ENCODE measurements at regions not wholly inside any gene's neighbourhood (a gene's known extent, or its start where the extent isn't known, plus 50 kb on each side); places are given as distances from the start of the nearest gene placed in this dataset.
A peak's percentile ranks its signal among the peaks of the same experiment; 100 is the strongest.

DNA sequence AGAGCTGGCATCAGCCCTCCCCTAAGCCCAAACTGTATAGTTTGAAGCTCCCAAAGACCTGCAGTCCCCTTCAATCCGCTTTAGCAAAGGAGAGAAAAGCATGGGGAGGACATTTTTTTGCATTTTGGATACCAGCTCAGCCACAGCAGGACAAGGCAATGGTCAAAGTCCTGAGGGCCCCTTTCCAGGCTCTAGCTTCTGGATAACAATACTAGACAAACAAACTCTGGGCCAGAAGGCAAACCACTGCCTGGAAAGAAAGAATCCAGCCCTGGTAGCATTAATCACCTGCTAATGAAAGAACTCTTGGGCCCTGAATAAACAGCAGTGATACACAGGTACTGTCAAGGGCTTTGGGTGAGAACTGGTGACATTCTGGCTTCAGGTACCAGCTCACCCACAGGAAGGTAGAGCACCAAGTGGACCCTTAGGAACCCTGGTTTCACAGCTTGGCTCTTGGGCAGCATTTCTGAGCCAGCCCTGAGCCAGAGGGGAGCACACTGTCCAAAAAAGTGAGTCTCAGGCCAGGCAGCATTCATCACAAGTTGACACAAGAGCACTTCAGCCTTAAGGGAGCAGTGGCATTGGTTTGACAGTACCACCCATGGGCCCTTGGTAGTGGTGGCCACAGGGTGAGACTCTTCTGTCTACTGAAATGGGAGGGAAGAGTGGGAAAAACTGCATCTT, 62.5 kb downstream of the SPIN3 start:
- DNase-seq (ENCODE audit: low spot score) = no peak
- H3K4me3 ChIP-seq (ENCODE audit: low read depth in 1 of 3, low read length in 3 of 3) = no peak overlapping the region
- WGBS = 40% methylated on average over 1 of the region's 1 CpG
- peaks cover 0 to 12% (median 6%) of the 10 kb centered on the region in 4 donors for H3K4me1 ChIP-seq (ENCODE audit: control insufficient read depth in 4 of 4, insufficient read depth in 4 of 4, low read length in 3 of 4)
- H3K9me3 ChIP-seq (ENCODE audit: control insufficient read depth in 4 of 4, low read length in 3 of 4) = peaks cover 0 to 2% (median 0%) of the 10 kb centered on the region in 4 donors
- no peak overlapping the region for H3K9ac ChIP-seq (ENCODE audit: low read depth in 1 of 2, low read length in 2 of 2)
- no peak overlapping the region for H3K27ac ChIP-seq (ENCODE audit: low read depth in 1 of 2, low read length in 2 of 2)
- H3K36me3 ChIP-seq (ENCODE audit: control insufficient read depth in 4 of 4, insufficient read depth in 3 of 4, low read depth in 1 of 4, low read length in 3 of 4) = no peaks in the 10 kb centered on the region
- no peaks in the 10 kb centered on the region for H3K27me3 ChIP-seq (ENCODE audit: control insufficient read depth in 4 of 4, insufficient read depth in 4 of 4, low read length in 3 of 4)
- peak in 1 of 2 donors; percentile 59 for TF ChIP-seq HNF4A (conservative IDR thresholded peaks at IDR 0.05)
- peak in 1 of 2 donors; percentile 6 for TF ChIP-seq RXRA (IDR thresholded peaks at IDR 0.05)
- no peak for TF ChIP-seq HNF4G (IDR thresholded peaks at IDR 0.05)
- TF ChIP-seq SP1 (IDR thresholded peaks at IDR 0.05) = no peak
- TF ChIP-seq GABPA (IDR thresholded peaks at IDR 0.05 in 1 of 2, conservative IDR thresholded peaks at IDR 0.05 in 1 of 2) = no peak
- TF ChIP-seq, protein P1, sequence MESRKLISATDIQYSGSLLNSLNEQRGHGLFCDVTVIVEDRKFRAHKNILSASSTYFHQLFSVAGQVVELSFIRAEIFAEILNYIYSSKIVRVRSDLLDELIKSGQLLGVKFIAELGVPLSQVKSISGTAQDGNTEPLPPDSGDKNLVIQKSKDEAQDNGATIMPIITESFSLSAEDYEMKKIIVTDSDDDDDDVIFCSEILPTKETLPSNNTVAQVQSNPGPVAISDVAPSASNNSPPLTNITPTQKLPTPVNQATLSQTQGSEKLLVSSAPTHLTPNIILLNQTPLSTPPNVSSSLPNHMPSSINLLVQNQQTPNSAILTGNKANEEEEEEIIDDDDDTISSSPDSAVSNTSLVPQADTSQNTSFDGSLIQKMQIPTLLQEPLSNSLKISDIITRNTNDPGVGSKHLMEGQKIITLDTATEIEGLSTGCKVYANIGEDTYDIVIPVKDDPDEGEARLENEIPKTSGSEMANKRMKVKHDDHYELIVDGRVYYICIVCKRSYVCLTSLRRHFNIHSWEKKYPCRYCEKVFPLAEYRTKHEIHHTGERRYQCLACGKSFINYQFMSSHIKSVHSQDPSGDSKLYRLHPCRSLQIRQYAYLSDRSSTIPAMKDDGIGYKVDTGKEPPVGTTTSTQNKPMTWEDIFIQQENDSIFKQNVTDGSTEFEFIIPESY (IDR thresholded peaks at IDR 0.05) = no peak

DNA sequence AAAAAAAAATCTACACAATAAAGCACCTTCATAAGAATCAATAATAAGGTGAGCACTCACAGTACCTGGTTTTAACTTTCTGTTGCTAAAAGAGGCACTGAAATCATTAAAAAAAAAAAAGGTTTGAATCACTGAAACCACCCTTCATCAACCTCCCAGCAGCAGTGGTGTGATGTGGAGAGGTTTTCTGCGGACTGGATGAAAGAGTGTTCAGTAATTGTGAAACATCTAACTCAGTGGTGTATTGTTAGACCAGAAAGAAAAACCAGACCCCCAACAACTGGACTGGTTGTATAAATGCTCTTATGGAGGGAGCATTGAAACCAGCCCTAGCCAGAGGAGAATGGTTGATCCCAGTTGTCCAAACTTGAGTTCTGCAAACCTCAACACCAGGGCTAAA, 63.2 kb downstream of the SPIN3 start:
- H3K9me3 ChIP-seq (ENCODE audit: control insufficient read depth in 4 of 4, low read length in 3 of 4) = peaks cover 0 to 2% (median 0%) of the 10 kb centered on the region in 4 donors
- H3K4me3 ChIP-seq (ENCODE audit: low read depth in 1 of 3, low read length in 3 of 3) = no peak overlapping the region
- TF ChIP-seq EGR1 (IDR thresholded peaks at IDR 0.05; ENCODE audit: low read depth in 2 of 2) = no peak
- TF ChIP-seq HNF4A (conservative IDR thresholded peaks at IDR 0.05) = no peak
- TF ChIP-seq GABPA (IDR thresholded peaks at IDR 0.05 in 1 of 2, conservative IDR thresholded peaks at IDR 0.05 in 1 of 2) = no peak
- no peak for TF ChIP-seq RAD21 (IDR thresholded peaks at IDR 0.05)
- no peak for TF ChIP-seq NR2F2 (IDR thresholded peaks at IDR 0.05)
- no peak for TF ChIP-seq TAF1 (conservative IDR thresholded peaks at IDR 0.05)
- no peak for TF ChIP-seq FOXA1 (IDR thresholded peaks at IDR 0.05)
- TF ChIP-seq, protein P2, sequence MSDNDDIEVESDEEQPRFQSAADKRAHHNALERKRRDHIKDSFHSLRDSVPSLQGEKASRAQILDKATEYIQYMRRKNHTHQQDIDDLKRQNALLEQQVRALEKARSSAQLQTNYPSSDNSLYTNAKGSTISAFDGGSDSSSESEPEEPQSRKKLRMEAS (IDR thresholded peaks at IDR 0.05) = no peak
- no peak for TF ChIP-seq HNF4G (IDR thresholded peaks at IDR 0.05)
- TF ChIP-seq, protein P3, sequence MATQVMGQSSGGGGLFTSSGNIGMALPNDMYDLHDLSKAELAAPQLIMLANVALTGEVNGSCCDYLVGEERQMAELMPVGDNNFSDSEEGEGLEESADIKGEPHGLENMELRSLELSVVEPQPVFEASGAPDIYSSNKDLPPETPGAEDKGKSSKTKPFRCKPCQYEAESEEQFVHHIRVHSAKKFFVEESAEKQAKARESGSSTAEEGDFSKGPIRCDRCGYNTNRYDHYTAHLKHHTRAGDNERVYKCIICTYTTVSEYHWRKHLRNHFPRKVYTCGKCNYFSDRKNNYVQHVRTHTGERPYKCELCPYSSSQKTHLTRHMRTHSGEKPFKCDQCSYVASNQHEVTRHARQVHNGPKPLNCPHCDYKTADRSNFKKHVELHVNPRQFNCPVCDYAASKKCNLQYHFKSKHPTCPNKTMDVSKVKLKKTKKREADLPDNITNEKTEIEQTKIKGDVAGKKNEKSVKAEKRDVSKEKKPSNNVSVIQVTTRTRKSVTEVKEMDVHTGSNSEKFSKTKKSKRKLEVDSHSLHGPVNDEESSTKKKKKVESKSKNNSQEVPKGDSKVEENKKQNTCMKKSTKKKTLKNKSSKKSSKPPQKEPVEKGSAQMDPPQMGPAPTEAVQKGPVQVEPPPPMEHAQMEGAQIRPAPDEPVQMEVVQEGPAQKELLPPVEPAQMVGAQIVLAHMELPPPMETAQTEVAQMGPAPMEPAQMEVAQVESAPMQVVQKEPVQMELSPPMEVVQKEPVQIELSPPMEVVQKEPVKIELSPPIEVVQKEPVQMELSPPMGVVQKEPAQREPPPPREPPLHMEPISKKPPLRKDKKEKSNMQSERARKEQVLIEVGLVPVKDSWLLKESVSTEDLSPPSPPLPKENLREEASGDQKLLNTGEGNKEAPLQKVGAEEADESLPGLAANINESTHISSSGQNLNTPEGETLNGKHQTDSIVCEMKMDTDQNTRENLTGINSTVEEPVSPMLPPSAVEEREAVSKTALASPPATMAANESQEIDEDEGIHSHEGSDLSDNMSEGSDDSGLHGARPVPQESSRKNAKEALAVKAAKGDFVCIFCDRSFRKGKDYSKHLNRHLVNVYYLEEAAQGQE (IDR thresholded peaks at IDR 0.05) = no peak
- TF ChIP-seq, protein P4, sequence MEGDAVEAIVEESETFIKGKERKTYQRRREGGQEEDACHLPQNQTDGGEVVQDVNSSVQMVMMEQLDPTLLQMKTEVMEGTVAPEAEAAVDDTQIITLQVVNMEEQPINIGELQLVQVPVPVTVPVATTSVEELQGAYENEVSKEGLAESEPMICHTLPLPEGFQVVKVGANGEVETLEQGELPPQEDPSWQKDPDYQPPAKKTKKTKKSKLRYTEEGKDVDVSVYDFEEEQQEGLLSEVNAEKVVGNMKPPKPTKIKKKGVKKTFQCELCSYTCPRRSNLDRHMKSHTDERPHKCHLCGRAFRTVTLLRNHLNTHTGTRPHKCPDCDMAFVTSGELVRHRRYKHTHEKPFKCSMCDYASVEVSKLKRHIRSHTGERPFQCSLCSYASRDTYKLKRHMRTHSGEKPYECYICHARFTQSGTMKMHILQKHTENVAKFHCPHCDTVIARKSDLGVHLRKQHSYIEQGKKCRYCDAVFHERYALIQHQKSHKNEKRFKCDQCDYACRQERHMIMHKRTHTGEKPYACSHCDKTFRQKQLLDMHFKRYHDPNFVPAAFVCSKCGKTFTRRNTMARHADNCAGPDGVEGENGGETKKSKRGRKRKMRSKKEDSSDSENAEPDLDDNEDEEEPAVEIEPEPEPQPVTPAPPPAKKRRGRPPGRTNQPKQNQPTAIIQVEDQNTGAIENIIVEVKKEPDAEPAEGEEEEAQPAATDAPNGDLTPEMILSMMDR (IDR thresholded peaks at IDR 0.05; ENCODE audit: low read depth, low read length, missing input control) = no peak
- no peak for TF ChIP-seq FOXA2 (IDR thresholded peaks at IDR 0.05)
- no peak for TF ChIP-seq JUND (IDR thresholded peaks at IDR 0.05)
- no peak for TF ChIP-seq YY1 (IDR thresholded peaks at IDR 0.05)
- TF ChIP-seq SP1 (IDR thresholded peaks at IDR 0.05) = no peak
- TF ChIP-seq RXRA (IDR thresholded peaks at IDR 0.05) = no peak
- TF ChIP-seq, protein P5, sequence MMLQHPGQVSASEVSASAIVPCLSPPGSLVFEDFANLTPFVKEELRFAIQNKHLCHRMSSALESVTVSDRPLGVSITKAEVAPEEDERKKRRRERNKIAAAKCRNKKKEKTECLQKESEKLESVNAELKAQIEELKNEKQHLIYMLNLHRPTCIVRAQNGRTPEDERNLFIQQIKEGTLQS (IDR thresholded peaks at IDR 0.05) = no peak
- TF ChIP-seq, protein P1 (IDR thresholded peaks at IDR 0.05) = no peak
- H3K27ac ChIP-seq (ENCODE audit: low read depth in 1 of 2, low read length in 2 of 2) = no peak overlapping the region
- no peaks in the 10 kb centered on the region for H3K36me3 ChIP-seq (ENCODE audit: control insufficient read depth in 4 of 4, insufficient read depth in 3 of 4, low read depth in 1 of 4, low read length in 3 of 4)
- H3K4me1 ChIP-seq (ENCODE audit: control insufficient read depth in 4 of 4, insufficient read depth in 4 of 4, low read length in 3 of 4) = peaks cover 0 to 12% (median 6%) of the 10 kb centered on the region in 4 donors
- no peak for DNase-seq (ENCODE audit: low spot score)
- 84% methylated on average over 1 of the region's 1 CpG for WGBS
- H3K9ac ChIP-seq (ENCODE audit: low read depth in 1 of 2, low read length in 2 of 2) = no peak overlapping the region
- H3K27me3 ChIP-seq (ENCODE audit: control insufficient read depth in 4 of 4, insufficient read depth in 4 of 4, low read length in 3 of 4) = no peaks in the 10 kb centered on the region

Data from liver (tissue), 8 donors.